WERI-Rb-1 (cell line): ENCODE measurements at regions not wholly inside any gene's neighbourhood (a gene's known extent, or its start where the extent isn't known, plus 50 kb on each side); places are given as distances from the start of the nearest gene placed in this dataset.

Experiments used
- DNase-seq: peaks from one replicate; pipeline ENCODE4 v3.0.0-alpha.2; 2020
- H3K27ac ChIP-seq: fragments of 250-450 bp; sonication (Bioruptor Pico); 2 replicates; pipeline ENCODE4 v1.5.1; 2020; ENCODE audit warnings: mild to moderate bottlenecking, moderate library complexity
- H3K27me3 ChIP-seq: fragments of 250-450 bp; sonication (Bioruptor Pico); 2 replicates; pipeline ENCODE4 v1.5.1; 2021; ENCODE audit warnings: mild to moderate bottlenecking, low read depth, moderate library complexity; ENCODE audit not compliant: insufficient read depth, severe bottlenecking
- H3K36me3 ChIP-seq: fragments of 250-450 bp; sonication (Bioruptor Pico); 2 replicates; pipeline ENCODE4 v1.5.1; 2020; ENCODE audit warnings: mild to moderate bottlenecking, moderate library complexity
- H3K4me3 ChIP-seq: 2 replicates; pipeline ENCODE4 v1.5.1; 2011; ENCODE audit warnings: low read depth, mild to moderate bottlenecking, control low read depth, low read length
- H3K9me3 ChIP-seq: fragments of 250-450 bp; sonication (Bioruptor Pico); 2 replicates; pipeline ENCODE4 v1.5.1; 2021; ENCODE audit warnings: mild to moderate bottlenecking, moderate library complexity; ENCODE audit not compliant: severe bottlenecking
- TF ChIP-seq, protein P1 (sequence below): IDR thresholded peaks from 2 replicates; pipeline ENCODE4 v1.5.1; 2011; ENCODE audit warnings: low read depth, mild to moderate bottlenecking, control low read depth, inconsistent platforms, low read length

DNA sequence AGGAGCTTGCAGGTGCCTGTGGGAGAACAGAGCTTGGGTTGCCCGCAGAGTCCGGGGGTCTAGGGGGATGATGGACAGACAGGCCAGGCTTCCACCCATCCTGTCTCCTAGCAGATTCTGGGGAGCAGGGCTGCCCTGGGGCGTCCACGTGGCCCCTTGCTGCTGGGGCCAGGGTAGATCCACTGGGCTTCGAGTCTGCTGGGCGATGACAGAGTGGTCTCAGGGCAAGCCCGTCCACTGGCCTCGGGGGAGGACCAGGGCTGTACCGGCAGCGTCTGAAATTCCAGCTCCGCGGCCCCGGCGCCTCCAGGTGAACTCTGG is 124.2 kb upstream of the IRX4 start:
- Histone ChIP-seq H3K4me3 (no peak overlapping the region), H3K27me3 (peaks cover 91% of the 10 kb centered on the region), H3K9me3 (peaks cover 4% of the 10 kb centered on the region), H3K27ac (no peak overlapping the region), H3K36me3 (no peaks in the 10 kb centered on the region)
- no peak for DNase-seq
- TF ChIP-seq, protein P1, sequence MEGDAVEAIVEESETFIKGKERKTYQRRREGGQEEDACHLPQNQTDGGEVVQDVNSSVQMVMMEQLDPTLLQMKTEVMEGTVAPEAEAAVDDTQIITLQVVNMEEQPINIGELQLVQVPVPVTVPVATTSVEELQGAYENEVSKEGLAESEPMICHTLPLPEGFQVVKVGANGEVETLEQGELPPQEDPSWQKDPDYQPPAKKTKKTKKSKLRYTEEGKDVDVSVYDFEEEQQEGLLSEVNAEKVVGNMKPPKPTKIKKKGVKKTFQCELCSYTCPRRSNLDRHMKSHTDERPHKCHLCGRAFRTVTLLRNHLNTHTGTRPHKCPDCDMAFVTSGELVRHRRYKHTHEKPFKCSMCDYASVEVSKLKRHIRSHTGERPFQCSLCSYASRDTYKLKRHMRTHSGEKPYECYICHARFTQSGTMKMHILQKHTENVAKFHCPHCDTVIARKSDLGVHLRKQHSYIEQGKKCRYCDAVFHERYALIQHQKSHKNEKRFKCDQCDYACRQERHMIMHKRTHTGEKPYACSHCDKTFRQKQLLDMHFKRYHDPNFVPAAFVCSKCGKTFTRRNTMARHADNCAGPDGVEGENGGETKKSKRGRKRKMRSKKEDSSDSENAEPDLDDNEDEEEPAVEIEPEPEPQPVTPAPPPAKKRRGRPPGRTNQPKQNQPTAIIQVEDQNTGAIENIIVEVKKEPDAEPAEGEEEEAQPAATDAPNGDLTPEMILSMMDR: no peak

DNA sequence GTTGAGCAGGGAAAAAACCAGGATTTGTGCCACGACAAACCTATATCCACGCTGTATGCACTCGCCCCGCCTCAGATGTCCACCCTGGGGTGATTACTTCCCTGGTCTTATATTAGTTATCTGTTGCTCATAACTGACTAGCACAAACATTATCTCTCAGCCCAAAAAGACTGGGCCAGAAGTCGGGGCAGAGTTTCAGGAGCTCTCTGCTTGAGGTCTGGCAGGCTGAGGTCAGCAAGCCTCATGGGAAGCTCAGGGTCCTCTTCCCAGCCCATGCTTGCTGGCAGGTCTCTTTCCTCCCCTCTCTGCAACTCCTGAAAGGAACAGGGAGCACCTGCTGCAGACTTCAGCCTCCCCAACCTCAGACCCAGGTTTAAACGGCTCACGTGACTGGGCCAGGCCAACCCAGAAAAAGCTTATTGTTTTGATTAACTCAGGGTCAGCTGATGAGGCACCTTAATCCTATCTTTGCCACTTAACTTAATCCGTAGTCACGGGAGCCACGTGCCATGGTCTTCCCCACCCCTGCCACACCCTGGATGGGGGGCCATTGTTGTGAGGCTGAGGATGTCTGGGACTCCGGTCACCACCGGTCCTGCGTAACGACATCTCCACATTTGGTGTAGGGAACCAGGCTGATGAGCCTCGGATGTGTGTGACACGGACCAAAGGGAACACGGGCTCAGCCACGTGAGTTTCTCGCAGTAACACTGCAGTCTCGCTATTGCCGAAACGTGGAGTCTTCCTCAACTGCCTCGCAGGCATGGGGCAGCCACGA is 123.7 kb upstream of the IRX4 start:
- H3K4me3 ChIP-seq: no peak overlapping the region
- H3K36me3 ChIP-seq: no peaks in the 10 kb centered on the region
- no peak for DNase-seq
- peaks cover 91% of the 10 kb centered on the region for H3K27me3 ChIP-seq
- TF ChIP-seq, protein P1: no peak
- H3K27ac ChIP-seq: no peak overlapping the region
- H3K9me3 ChIP-seq: peaks cover 4% of the 10 kb centered on the region

DNA sequence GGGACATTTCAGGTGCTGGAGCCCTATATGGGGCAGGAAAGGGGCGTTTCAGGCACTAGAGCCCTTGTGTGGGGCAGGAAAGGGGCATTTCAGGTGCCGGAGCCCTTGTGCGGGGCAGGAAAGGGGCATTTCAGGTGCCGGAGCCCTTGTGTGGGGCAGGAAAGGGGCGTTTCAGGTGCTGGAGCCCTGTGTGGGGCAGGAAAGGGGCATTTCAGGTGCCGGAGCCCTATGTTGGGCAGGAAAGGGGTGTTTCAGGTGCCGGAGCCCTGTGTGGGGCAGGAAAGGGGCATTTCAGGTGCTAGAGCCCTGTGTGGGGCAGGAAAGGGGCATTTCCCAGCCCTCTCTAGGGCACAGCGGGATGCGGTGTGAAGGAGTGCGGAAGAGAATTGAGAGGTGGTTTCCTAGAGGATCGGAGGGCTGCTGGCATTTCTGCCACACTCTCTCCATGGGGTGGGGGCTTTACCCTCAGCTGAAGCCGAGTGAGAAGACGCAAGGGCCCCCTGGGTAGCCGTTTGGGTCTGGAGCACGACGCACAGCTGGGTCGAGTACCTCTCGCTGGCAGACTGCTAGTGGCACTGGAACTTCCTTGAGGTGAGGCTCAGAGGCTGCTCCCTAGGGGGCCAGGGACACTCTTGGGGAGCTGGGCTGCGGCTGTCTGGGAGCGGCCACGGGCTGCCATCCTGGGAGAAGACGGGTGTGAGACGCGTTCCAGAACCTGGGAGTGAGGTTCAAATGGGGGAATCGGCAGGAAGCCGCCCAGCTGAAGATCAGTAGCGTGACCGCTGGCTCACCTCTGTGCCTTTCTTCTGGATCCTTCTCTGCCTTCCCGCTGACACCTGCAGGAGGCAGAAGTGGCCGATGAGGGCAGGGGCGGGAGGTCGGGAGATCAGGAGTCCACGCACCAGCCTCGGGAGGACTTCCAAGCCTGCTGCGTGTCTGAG is 122.6 kb upstream of the IRX4 start:
- Histone ChIP-seq H3K9me3 (peaks cover 6% of the 10 kb centered on the region), H3K36me3 (no peaks in the 10 kb centered on the region), H3K27me3 (peaks cover 91% of the 10 kb centered on the region), H3K27ac (no peak overlapping the region), H3K4me3 (no peak overlapping the region)
- no peak for DNase-seq
- TF ChIP-seq, protein P1: no peak

DNA sequence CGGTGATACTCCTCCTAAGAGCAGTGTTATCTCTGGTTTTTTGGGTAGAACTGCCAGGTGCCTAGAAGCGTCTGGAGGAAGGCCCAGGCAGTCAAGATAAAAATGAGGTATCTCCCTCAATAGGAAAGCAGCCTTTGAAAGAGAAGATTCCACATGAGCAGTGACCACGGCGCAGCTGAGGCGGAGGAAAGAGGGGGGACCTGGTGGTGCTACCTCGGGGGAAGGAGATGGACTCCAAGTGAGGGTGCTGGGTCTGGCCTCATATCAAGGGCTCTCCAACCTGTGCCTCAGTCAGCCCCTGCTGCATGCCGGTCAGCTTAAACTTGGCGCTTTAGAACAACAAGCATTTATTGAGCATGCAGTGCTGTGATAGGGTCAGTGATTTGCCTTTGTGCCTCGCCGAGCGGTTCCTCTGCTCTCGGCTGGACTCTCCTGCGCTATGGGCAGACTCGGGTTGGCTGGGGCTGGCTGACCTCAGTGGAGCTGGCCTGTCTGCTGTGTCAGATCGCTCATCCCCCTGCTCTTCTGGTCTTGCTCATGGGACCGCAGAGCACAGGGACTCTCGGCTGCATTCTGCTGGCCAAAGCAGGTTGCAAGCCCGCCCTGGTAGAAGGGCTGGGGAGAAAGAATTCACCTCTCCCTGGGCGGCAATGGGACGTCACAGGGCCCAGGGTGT is 121.1 kb upstream of the IRX4 start:
- TF ChIP-seq, protein P1: no peak
- DNase-seq: no peak
- Histone ChIP-seq H3K27ac (no peak overlapping the region), H3K4me3 (no peak overlapping the region), H3K9me3 (peaks cover 6% of the 10 kb centered on the region), H3K36me3 (no peaks in the 10 kb centered on the region), H3K27me3 (peaks cover 90% of the 10 kb centered on the region)

DNA sequence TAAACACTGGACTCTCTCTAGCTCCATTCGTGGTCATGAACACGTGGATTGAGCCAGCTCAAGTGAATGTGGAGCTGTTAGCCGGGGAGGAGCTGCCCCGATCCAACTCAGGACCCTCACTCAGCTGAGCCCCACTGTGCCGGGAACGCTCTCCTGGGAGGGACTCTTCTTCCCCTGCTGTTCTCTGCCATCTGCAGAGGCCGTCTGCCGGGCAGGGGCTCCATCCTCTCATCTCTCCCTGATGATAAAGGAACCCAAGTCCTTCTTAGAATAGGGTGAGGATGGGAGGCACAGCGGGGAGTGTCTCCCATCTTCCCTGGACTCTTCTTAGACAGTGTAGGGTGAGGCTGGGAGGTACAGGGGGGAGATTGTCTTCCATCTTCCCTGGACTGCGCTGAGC is 120.5 kb upstream of the IRX4 start:
- TF ChIP-seq, protein P1: no peak
- Histone ChIP-seq H3K36me3 (no peaks in the 10 kb centered on the region), H3K4me3 (no peak overlapping the region), H3K27me3 (peaks cover 90% of the 10 kb centered on the region), H3K27ac (no peak overlapping the region), H3K9me3 (peaks cover 6% of the 10 kb centered on the region)
- no peak for DNase-seq
